MV-4-11 (cell line): ENCODE measurements at regions not wholly inside any gene's neighbourhood (a gene's known extent, or its start where the extent isn't known, plus 50 kb on each side); places are given as distances from the start of the nearest gene placed in this dataset.

ENCODE experiments used
- DNase-seq: peaks from one replicate; lab custom pipeline; 2025; lab: John Stamatoyannopoulos, UW

GRCh38 chr1:104804147-104804546, 1054.4 kb downstream of the AMY1C start:
- DNase-seq: no peak

- DNase-seq: no peak
Observed at GRCh38 chr1:104807590-104807989, 1057.9 kb downstream of the AMY1C start.

GRCh38 chr1:104825401-104825800, 1075.7 kb downstream of the AMY1C start:
- no peak for DNase-seq

- no peak for DNase-seq
Observed at GRCh38 chr1:104830534-104830933, 1080.8 kb downstream of the AMY1C start.

- no peak for DNase-seq
Observed at GRCh38 chr1:104852151-104852550, 1102.5 kb downstream of the AMY1C start.

GRCh38 chr1:104853276-104853675, 1103.6 kb downstream of the AMY1C start:
- DNase-seq: no peak

GRCh38 chr1:104854529-104854928, 1104.8 kb downstream of the AMY1C start:
- DNase-seq: no peak

- DNase-seq: no peak
Observed at GRCh38 chr1:104855550-104855949, 1105.9 kb downstream of the AMY1C start.

GRCh38 chr1:104856091-104856490, 1106.4 kb downstream of the AMY1C start:
- DNase-seq: no peak

- no peak for DNase-seq
Observed at GRCh38 chr1:104856518-104856917, 1106.8 kb downstream of the AMY1C start.

- no peak for DNase-seq
Observed at GRCh38 chr1:104868794-104869193, 1119.1 kb downstream of the AMY1C start.

GRCh38 chr1:104874044-104874443, 1124.3 kb downstream of the AMY1C start:
- no peak for DNase-seq

GRCh38 chr1:104878203-104878909, 1128.7 kb downstream of the AMY1C start:
- no peak for DNase-seq

- DNase-seq: no peak
Observed at GRCh38 chr1:104884939-104885338, 1135.2 kb downstream of the AMY1C start.

GRCh38 chr1:104905322-104905721, 1155.6 kb downstream of the AMY1C start:
- no peak for DNase-seq

GRCh38 chr1:104906141-104906540, 1156.4 kb downstream of the AMY1C start:
- DNase-seq: no peak

- no peak for DNase-seq
Observed at GRCh38 chr1:104919188-104919587, 1169.5 kb downstream of the AMY1C start.

GRCh38 chr1:104921525-104921924, 1171.8 kb downstream of the AMY1C start:
- no peak for DNase-seq

GRCh38 chr1:104923075-104923474, 1173.4 kb downstream of the AMY1C start:
- DNase-seq: no peak

GRCh38 chr1:104929280-104929679, 1179.6 kb downstream of the AMY1C start:
- DNase-seq: no peak

- DNase-seq: no peak
Observed at GRCh38 chr1:104932030-104932915, 1182.6 kb downstream of the AMY1C start.

GRCh38 chr1:104932949-104933679, 1183.4 kb downstream of the AMY1C start:
- DNase-seq: no peak

- DNase-seq: no peak
Observed at GRCh38 chr1:104933846-104934245, 1184.1 kb downstream of the AMY1C start.
